ENCODE measurements at regions not wholly inside any gene's neighbourhood (a gene's known extent, or its start where the extent isn't known, plus 50 kb on each side); places are given as distances from the start of the nearest gene placed in this dataset.
"Not testable (repeated sequence)": the region's sequence is repeated elsewhere in the genome, so short reads cannot be mapped to it uniquely, and the experiment has no call there.

GRCh38 chr4:73335679-73336078 is 68.4 kb upstream of the ALB start (continued):
- no peak for TF ChIP-seq EZH2phosphoT487 (IDR thresholded peaks at IDR 0.05; ENCODE audit: borderline replicate concordance)
- no peak for TF ChIP-seq REST (IDR thresholded peaks at IDR 0.05; ENCODE audit: low read depth)
- TF ChIP-seq EGR1 (IDR thresholded peaks at IDR 0.05; ENCODE audit: low read depth), result no peak
- no peak for TF ChIP-seq JUND (IDR thresholded peaks at IDR 0.05)

- H3K4me1 ChIP-seq (ENCODE audit: control insufficient read depth in 1 of 2, insufficient read depth in 2 of 2, low read length in 2 of 2); H4K20me1 ChIP-seq (ENCODE audit: insufficient read depth); BruUV-seq (replicated peaks); DNase-seq (ENCODE audit: low read depth, low spot score); ATAC-seq; CTCF ChIA-PET; H3K9me2 ChIP-seq (ENCODE audit: insufficient read depth); intact Hi-C loops (cut with micrococcal nuclease); H3K9me3 ChIP-seq (ENCODE audit: control insufficient read depth in 1 of 2, insufficient read depth in 1 of 2, low read depth in 1 of 2, low read length in 2 of 2); RAD21 ChIA-PET (ENCODE audit: low non-redundant PET in 1 of 2, low total read pairs in 2 of 2, uncharacterized antibody in 2 of 2, unreplicated experiment in 2 of 2); H3K79me2 ChIP-seq (ENCODE audit: insufficient read depth, low read length); POLR2A ChIA-PET; H3K27ac ChIP-seq (ENCODE audit: low read depth, low read length); H2AFZ ChIP-seq (ENCODE audit: low read depth, low read length, poor library complexity, severe bottlenecking); H3K4me3 ChIP-seq (replicated peaks in 1 of 2; ENCODE audit: low read depth in 1 of 2, low read length in 2 of 2); H3K36me3 ChIP-seq (ENCODE audit: control insufficient read depth in 1 of 2, insufficient read depth in 2 of 2, low read length in 2 of 2); H3K9ac ChIP-seq (ENCODE audit: low read length); H3K27me3 ChIP-seq (ENCODE audit: insufficient read depth, low read length); H3K4me2 ChIP-seq (ENCODE audit: low read length): not testable (repeated sequence)
Observed at GRCh38 chr4:73332012-73332411, 72.1 kb upstream of the ALB start.

GRCh38 chr4:73329300-73329699 is 70.7 kb upstream of the ANKRD17 start:
- ChIA-PET RAD21 (ENCODE audit: low non-redundant PET in 1 of 2, low total read pairs in 2 of 2, uncharacterized antibody in 2 of 2, unreplicated experiment in 2 of 2) (no interaction called here), POLR2A (no interaction called here), CTCF (no interaction called here)
- H3K9me3 ChIP-seq (ENCODE audit: control insufficient read depth in 1 of 2, insufficient read depth in 1 of 2, low read depth in 1 of 2, low read length in 2 of 2), result no peaks in the 10 kb centered on the region; a peak in 1 of 4 replicates
- no peaks in the 10 kb centered on the region for H3K79me2 ChIP-seq (ENCODE audit: insufficient read depth, low read length)
- H3K27ac ChIP-seq (ENCODE audit: low read depth, low read length), result no peak overlapping the region
- BruUV-seq (replicated peaks), result no TSS peak
- H3K36me3 ChIP-seq (ENCODE audit: control insufficient read depth in 1 of 2, insufficient read depth in 2 of 2, low read length in 2 of 2), result no peaks in the 10 kb centered on the region
- H2AFZ ChIP-seq (ENCODE audit: low read depth, low read length, poor library complexity, severe bottlenecking), result no peak overlapping the region
- DNase-seq (ENCODE audit: low read depth, low spot score) (no peak), ATAC-seq (no peak)
- no peak overlapping the region for H3K9ac ChIP-seq (ENCODE audit: low read length)
- no peak overlapping the region for H3K4me3 ChIP-seq (replicated peaks in 1 of 2; ENCODE audit: low read depth in 1 of 2, low read length in 2 of 2)
- no peaks in the 10 kb centered on the region for H3K27me3 ChIP-seq (ENCODE audit: insufficient read depth, low read length)
- H4K20me1 ChIP-seq (ENCODE audit: insufficient read depth), result no peaks in the 10 kb centered on the region
- intact Hi-C loops (cut with micrococcal nuclease), result no loop called here
- no peak overlapping the region for H3K4me2 ChIP-seq (ENCODE audit: low read length)
- no peaks in the 10 kb centered on the region for H3K4me1 ChIP-seq (ENCODE audit: control insufficient read depth in 1 of 2, insufficient read depth in 2 of 2, low read length in 2 of 2)
- H3K9me2 ChIP-seq (ENCODE audit: insufficient read depth), result no peaks in the 10 kb centered on the region
- TF ChIP-seq EGR1 (IDR thresholded peaks at IDR 0.05; ENCODE audit: low read depth) (no peak), SP1 (IDR thresholded peaks at IDR 0.05; ENCODE audit: low read depth) (no peak), SRF (IDR thresholded peaks at IDR 0.05; ENCODE audit: low read depth) (no peak), REST (IDR thresholded peaks at IDR 0.05; ENCODE audit: low read depth) (no peak), SIN3A (IDR thresholded peaks at IDR 0.05; ENCODE audit: low read depth) (no peak), EZH2phosphoT487 (IDR thresholded peaks at IDR 0.05; ENCODE audit: borderline replicate concordance) (no peak), CBX3 (IDR thresholded peaks at IDR 0.05; ENCODE audit: low read depth) (no peak), MAX (IDR thresholded peaks at IDR 0.05) (no peak), ATF3 (IDR thresholded peaks at IDR 0.05) (no peak)

Measured in HCT116 (cell line).